ENCODE measurements at regions not wholly inside any gene's neighbourhood (a gene's known extent, or its start where the extent isn't known, plus 50 kb on each side); places are given as distances from the start of the nearest gene placed in this dataset.

- no peak for TF ChIP-seq CTCF (optimal IDR thresholded peaks at IDR 0.05 in 1 of 3, IDR thresholded peaks at IDR 0.05 in 1 of 3, conservative IDR thresholded peaks at IDR 0.05 in 1 of 3; ENCODE audit: extremely low read depth in 1 of 3, insufficient read depth in 2 of 3, low read length in 3 of 3)
- no peak for TF ChIP-seq EZH2 (IDR thresholded peaks at IDR 0.05; ENCODE audit: low read length)
These were observed 255.8 kb upstream of the CNTNAP2 start for GRCh38 chr7:145860809-145861208.

Measured in keratinocyte (primary cell).